WI38 (cell line): ENCODE measurements at regions not wholly inside any gene's neighbourhood (a gene's known extent, or its start where the extent isn't known, plus 50 kb on each side); places are given as distances from the start of the nearest gene placed in this dataset.

ENCODE experiments used
- H3K4me3 ChIP-seq: 2 replicates; pipeline ENCODE4 v1.5.1; 2011; ENCODE audit warnings: low read depth, mild to moderate bottlenecking, control low read depth, low read length
- TF ChIP-seq, protein P1 (sequence below): IDR thresholded peaks from 2 replicates; pipeline ENCODE4 v1.5.1; 2012; ENCODE audit warnings: low read depth, mild to moderate bottlenecking, control low read depth, low read length

DNA sequence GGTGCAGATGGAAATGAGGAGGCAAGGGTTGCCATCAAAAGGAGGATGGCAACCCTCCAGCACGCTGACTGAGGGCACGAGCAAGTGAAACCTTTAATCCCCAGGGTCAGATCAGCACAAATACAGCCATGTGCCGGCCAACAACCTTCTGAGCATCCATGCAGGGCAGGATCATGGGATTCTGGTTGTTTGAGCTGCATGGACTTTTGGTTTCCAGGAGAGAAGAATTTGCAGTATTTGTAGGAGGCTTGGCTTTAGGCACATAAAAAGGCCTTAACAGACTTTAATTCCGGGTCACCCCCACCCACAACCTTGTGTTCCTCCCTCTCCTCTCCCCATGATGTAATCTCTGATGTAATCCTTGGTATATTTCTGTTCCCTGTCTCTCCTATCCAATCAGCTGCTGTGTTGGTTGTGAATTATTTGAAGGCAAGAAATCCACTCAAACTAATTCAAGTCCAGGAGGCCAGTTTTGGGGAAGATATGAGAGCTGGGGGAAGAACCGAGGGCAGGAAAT, 254.3 kb downstream of the SHQ1 start:
- H3K4me3 ChIP-seq: no peak overlapping the region
- TF ChIP-seq, protein P1, sequence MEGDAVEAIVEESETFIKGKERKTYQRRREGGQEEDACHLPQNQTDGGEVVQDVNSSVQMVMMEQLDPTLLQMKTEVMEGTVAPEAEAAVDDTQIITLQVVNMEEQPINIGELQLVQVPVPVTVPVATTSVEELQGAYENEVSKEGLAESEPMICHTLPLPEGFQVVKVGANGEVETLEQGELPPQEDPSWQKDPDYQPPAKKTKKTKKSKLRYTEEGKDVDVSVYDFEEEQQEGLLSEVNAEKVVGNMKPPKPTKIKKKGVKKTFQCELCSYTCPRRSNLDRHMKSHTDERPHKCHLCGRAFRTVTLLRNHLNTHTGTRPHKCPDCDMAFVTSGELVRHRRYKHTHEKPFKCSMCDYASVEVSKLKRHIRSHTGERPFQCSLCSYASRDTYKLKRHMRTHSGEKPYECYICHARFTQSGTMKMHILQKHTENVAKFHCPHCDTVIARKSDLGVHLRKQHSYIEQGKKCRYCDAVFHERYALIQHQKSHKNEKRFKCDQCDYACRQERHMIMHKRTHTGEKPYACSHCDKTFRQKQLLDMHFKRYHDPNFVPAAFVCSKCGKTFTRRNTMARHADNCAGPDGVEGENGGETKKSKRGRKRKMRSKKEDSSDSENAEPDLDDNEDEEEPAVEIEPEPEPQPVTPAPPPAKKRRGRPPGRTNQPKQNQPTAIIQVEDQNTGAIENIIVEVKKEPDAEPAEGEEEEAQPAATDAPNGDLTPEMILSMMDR: no peak

DNA sequence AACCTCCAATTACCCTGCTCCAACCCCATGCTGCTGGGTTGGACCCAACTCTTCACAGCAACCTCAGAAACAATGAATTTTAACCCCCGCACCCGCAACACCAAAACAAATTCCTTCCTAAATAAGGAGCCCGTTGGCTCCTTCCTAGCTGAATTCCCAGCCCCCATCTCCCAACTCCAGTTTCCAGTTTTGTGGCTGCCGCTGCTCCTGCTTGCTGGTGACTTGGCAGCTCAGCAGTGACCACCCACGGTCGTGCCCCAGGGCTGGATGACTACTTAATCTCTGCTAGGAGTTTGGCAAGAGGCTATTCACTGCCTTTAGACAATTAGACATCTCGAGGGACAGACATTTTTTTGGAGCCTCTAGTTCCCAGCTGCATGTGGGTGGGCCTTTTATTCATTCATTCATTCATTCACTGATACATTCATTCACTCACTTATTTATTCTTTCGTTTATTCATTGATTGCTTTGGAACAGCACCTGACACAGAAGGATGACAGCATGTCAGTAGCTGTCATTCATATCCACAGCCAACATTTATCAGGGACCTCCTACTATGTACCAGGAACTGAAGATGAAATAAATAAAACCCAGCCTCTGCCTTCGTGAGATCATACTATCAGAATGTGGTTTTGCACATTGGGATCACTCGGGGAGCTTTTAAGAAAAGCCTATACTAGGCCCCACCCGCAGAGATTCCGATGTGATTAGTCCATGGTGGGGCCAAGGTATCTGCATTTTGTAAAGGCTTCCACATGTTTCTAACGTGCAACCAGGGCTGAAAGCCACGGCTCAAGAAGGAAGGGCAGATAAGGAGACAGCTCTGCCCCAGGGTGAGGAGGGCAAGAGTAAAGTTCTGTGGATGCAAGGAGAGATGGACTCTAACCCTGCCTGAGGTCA, 256.5 kb downstream of the SHQ1 start:
- no peak overlapping the region for H3K4me3 ChIP-seq
- TF ChIP-seq, protein P1: no peak

DNA sequence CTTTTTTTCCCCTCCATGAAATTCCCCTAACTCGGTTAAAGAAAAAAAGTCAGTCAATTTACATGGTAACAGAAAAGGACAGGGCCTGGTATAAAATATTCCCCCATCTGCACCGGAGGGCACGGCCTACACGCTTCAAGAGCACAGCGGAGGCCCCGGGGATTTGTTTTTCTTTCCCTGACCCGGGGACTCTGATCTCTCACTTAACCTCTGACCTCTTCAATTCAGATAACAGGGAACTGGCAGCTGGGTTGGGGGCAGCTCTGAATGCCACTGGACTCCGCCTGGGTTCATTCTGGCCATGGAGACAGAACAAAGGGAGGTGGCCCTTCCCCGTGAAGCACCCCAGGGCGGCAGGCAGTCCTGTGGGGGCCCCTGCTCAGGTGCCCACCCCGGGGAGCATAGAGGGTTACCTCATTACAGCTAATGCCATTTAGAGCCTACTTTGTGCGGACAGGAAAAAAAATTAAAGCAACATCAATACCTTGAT, 257.5 kb downstream of the SHQ1 start:
- TF ChIP-seq, protein P1: no peak
- H3K4me3 ChIP-seq: no peak overlapping the region

DNA sequence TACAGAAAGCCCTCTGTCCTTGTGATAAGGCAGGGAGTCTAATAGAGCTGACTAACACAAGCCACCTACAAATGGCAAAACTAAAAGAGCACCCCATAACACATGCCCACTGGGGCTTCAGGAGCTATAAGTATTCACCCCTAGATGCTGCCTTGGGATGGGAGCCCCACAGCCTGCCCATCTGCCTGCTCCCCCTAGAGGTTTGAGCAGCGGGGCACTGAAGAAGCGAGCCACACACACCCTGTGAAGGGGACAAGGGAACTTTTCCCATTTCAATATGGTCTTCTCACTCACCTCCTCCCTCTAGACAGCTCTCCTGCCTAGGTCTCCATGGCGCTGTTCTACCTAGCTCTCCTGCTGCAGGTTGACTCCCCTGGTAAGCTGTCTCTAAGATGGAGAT, 261.0 kb downstream of the SHQ1 start:
- H3K4me3 ChIP-seq: no peak overlapping the region
- TF ChIP-seq, protein P1: no peak

DNA sequence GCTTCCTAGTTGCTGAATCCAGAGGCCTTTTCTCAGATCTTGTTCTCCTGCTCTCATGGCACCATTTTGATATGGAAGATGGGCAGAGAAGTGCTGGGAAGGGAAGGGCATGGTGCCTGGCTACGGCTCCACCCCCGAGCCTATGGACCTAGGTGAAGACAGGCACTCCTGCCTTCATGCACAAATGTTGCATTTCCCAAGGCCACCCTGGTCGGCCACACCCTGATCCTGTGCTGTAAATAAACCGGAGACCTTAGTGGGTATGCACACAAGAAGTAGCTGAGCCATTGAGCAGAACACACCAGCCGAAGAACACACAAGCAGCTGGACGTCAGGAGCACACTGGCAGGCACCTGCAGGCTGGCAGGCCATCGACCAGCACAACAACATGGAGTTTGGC, 261.6 kb downstream of the SHQ1 start:
- TF ChIP-seq, protein P1: no peak

DNA sequence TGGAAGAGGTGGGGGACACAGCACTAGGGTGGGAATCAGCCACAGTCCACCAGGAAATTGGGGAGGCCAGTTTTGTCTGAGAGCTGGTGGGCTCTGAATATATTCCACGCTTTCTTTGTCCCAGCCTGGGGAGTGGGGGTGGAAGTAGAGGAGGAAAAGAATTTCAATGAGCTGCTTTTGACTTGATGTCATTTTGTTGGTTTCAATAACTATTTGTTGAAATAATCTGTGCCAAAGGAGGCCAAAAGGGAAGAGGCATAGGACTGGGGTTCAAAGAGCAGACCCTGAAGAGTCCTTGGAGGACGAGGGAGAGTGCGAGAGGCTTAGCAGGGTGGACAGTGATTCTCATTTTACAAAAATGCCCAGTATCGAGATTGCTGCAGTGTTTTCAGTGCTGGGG, 262.3 kb downstream of the SHQ1 start:
- TF ChIP-seq, protein P1: no peak
- no peak overlapping the region for H3K4me3 ChIP-seq

More for the DNA sequence above, 261.6 kb downstream of the SHQ1 start:
- H3K4me3 ChIP-seq: no peak overlapping the region

DNA sequence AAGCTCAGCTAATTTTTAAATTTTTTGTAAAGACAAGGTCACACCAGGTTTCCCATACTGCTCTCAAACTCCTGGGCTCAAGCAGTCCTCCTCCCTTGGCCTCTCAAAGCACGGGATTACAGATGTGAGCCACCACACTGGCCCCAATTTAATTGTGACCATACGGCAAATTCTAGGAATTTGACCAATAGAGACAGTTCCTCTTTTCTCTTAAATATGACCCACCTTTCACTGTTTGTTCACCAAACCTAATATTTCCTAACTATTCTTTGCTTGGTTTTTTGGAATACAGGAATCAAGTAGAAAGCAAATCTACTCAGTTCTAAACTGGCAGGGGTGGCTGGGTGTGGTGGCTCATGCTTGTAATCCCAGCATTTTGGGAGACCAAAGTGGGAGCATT, 264.0 kb downstream of the SHQ1 start:
- no peak overlapping the region for H3K4me3 ChIP-seq
- TF ChIP-seq, protein P1: no peak
